GM12875 (cell line): ENCODE measurements at regions not wholly inside any gene's neighbourhood (a gene's known extent, or its start where the extent isn't known, plus 50 kb on each side); places are given as distances from the start of the nearest gene placed in this dataset.

Experiments
- H3K4me3 ChIP-seq: one replicate; pipeline ENCODE4 v1.5.1; 2011; ENCODE audit warnings: low read depth, low read length, control low read depth
- TF ChIP-seq, protein P1 (sequence below): IDR thresholded peaks from 2 replicates; pipeline ENCODE4 v1.5.1; 2011; ENCODE audit warnings: low read depth, mild to moderate bottlenecking, control low read depth, inconsistent platforms, low read length, moderate library complexity, borderline replicate concordance; ENCODE audit not compliant: insufficient read depth

DNA sequence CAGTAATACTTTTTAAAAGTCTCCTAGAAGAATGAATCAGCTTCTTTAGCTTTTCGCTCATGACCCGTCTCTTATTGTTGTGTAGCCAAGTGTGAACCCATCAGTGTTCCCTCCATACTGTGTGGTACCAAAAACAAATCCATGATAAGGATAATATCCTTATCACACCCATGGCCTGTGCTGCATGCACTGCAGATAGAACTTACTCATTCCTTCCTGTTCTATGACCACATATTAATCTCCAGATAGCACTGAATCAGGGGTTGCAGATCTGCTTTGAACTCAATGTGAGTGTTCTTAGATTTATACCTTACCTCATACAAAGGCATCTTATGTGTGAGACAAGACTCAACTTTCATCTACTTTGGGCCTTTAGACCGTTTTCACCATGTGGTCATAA lies 373.4 kb downstream of the JRKL start:
- TF ChIP-seq, protein P1, sequence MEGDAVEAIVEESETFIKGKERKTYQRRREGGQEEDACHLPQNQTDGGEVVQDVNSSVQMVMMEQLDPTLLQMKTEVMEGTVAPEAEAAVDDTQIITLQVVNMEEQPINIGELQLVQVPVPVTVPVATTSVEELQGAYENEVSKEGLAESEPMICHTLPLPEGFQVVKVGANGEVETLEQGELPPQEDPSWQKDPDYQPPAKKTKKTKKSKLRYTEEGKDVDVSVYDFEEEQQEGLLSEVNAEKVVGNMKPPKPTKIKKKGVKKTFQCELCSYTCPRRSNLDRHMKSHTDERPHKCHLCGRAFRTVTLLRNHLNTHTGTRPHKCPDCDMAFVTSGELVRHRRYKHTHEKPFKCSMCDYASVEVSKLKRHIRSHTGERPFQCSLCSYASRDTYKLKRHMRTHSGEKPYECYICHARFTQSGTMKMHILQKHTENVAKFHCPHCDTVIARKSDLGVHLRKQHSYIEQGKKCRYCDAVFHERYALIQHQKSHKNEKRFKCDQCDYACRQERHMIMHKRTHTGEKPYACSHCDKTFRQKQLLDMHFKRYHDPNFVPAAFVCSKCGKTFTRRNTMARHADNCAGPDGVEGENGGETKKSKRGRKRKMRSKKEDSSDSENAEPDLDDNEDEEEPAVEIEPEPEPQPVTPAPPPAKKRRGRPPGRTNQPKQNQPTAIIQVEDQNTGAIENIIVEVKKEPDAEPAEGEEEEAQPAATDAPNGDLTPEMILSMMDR, result no peak
- no peak overlapping the region for H3K4me3 ChIP-seq

DNA sequence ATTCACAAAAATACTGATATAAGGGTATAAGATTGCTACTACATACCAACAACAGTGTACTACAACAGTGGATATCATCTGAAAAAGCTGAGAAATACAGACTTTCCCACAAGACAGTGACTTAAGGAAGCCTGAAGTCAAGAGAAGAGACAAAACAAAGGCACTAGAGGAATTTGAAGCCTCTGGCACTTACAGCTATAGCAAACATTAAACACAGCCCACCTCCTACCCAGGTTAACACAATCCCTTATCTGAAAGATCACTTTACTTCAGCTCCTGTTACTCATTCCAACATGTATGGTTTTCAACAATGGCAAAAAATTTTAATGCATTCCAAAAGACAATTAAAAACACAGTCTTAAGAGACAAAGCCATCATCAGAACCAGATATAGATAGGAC lies 388.5 kb downstream of the JRKL start:
- no peak overlapping the region for H3K4me3 ChIP-seq
- TF ChIP-seq, protein P1, result no peak

DNA sequence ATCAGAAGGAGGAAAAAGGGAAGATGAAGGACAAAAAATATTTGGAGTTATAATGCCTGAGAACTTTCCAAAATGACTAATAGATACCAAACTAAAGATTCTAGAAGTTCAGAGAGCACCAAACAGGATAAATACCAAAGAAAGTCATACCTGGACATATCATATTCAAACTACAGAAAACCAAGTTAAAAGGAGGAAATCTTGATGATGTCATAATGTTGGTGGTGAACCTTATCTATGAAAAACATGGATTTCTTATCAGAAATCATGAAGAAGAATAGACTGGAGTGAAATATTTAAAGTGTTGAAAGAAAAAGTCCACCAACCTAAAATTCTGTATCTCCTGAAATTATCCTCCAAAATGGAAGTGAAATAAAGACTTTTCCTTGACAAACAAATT lies 389.2 kb downstream of the JRKL start:
- H3K4me3 ChIP-seq, result no peak overlapping the region
- TF ChIP-seq, protein P1, result no peak

DNA sequence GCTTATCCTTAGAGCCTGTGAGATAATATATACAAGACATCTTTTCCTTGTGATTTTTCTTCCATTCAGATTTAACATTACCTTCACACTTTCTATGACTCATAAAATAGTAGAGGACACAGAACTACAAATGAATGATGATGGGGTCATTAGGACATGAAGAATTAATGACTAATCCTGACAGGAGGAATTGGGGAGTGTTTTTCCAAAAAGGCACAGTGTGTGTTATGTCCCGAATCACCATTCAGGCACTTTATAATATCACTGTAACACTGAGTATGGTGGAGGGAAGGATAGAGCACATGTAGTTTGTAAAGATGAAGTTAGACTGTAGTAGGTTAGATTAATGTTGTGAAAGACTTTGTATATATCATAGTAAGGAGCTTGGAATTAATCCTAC lies 391.3 kb downstream of the JRKL start:
- TF ChIP-seq, protein P1, result no peak
- H3K4me3 ChIP-seq, result no peak overlapping the region

DNA sequence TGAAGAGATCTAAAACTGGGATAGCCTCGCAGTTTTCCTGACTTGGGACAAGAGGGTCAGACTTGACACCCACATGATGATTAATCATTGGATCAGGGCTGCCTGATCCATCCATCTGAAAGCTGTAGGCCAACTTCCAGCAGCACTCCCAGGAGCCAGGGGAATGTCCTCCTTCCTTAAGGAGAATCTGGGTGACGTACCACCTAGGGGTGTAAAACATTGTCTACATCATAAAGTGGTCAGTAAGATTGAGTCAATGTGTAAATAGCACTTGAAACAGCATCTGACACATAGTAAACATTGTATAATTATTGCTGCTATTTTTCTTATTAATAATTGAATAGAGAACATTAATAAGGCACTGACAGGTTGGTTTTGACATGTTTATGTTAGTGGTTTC lies 392.8 kb downstream of the JRKL start:
- TF ChIP-seq, protein P1, result no peak
- H3K4me3 ChIP-seq, result no peak overlapping the region

DNA sequence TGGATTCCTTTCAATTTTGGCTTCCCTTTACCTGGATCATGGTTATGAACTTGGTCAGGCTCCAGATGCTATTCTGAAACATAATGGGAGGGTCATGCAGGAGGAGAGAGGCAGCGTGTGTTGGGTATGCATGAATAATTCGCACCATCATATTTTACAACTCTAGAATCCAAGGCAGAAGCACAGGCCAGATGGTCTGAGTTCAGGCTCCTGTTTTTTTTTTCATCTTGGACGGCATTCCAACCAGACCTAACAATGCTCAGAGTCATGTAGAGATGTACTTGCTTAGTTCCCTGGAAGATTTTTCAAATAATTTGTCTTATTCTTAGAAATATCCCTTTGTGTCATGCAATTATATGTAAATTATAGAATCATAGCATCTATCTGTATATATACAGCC lies 393.5 kb downstream of the JRKL start:
- no peak overlapping the region for H3K4me3 ChIP-seq
- TF ChIP-seq, protein P1, result no peak

DNA sequence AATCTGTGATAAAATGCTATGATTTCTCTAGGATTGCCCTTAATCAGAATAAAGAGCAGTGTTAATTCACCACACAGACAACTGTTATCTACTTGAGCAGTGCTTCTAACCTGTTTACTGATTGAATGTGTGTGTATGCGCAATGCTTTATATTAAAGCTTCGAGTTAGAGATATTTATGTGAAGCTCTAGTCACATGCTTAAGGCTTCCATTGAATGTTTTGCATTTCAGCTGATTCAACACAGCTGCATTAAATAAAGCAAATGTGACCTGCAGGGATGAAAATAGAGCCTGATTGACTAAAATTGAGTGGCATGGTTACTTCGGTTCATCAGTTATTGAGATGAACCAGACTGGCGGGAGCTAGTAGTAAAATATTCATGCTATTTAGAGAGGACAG lies 395.3 kb downstream of the JRKL start:
- H3K4me3 ChIP-seq, result no peak overlapping the region

More for the DNA sequence above, 395.3 kb downstream of the JRKL start:
- TF ChIP-seq, protein P1, result no peak
